Astrocyte (in vitro differentiated cells and primary cell): ENCODE measurements at regions not wholly inside any gene's neighbourhood (a gene's known extent, or its start where the extent isn't known, plus 50 kb on each side); places are given as distances from the start of the nearest gene placed in this dataset.
"Not testable (repeated sequence)": the region's sequence is repeated elsewhere in the genome, so short reads cannot be mapped to it uniquely, and the experiment has no call there.

Source experiments
- DNase-seq: peaks from one replicate; pipeline ENCODE4 v3.0.0-alpha.2; 2010; ENCODE audit warnings: low read depth
- FAIRE-seq: peaks from 2 replicates; lab custom pipeline; 2011; peaks lifted over from hg19 to GRCh38; lab: Jason Lieb, UNC
- H2AFZ ChIP-seq: 2 replicates; pipeline ENCODE4 v1.6.0; 2012; ENCODE audit warnings: low read depth, low read length, inconsistent platforms
- H3K27ac ChIP-seq: 2 replicates; pipeline ENCODE4 v1.5.1; 2011; ENCODE audit warnings: low read depth, low read length, inconsistent platforms
- H3K27me3 ChIP-seq: 2 replicates; pipeline ENCODE4 v1.6.0; 2011; ENCODE audit warnings: low read length, inconsistent platforms; ENCODE audit not compliant: insufficient read depth
- H3K36me3 ChIP-seq: 2 replicates; pipeline ENCODE4 v1.5.1; 2011; ENCODE audit warnings: low read length, inconsistent platforms; ENCODE audit not compliant: insufficient read depth
- H3K4me1 ChIP-seq: 2 replicates; pipeline ENCODE4 v1.5.1; 2011; ENCODE audit warnings: low read length, inconsistent platforms; ENCODE audit not compliant: insufficient read depth
- H3K4me2 ChIP-seq: 2 replicates; pipeline ENCODE4 v1.6.0; 2012; ENCODE audit warnings: low read length, inconsistent platforms
- H3K4me3 ChIP-seq: 2 replicates; pipeline ENCODE4 v1.5.1; 2011; ENCODE audit warnings: low read depth, mild to moderate bottlenecking, low read length, inconsistent platforms; ENCODE audit not compliant: insufficient read depth
- H3K79me2 ChIP-seq: 2 replicates; pipeline ENCODE4 v1.6.0; 2012; ENCODE audit warnings: mild to moderate bottlenecking, low read length, inconsistent platforms; ENCODE audit not compliant: insufficient read depth
- H3K9ac ChIP-seq: 2 replicates; pipeline ENCODE4 v1.6.0; 2012; ENCODE audit warnings: mild to moderate bottlenecking, low read length, inconsistent platforms
- H3K9me3 ChIP-seq: 2 replicates; pipeline ENCODE4 v1.5.1; 2012; ENCODE audit warnings: low read depth, mild to moderate bottlenecking, low read length, inconsistent platforms; ENCODE audit not compliant: insufficient read depth
- H4K20me1 ChIP-seq: 2 replicates; pipeline ENCODE4 v1.6.0; 2012; ENCODE audit warnings: low read length, inconsistent platforms; ENCODE audit not compliant: insufficient read depth
- H3K27ac Mint-ChIP-seq: one replicate; pipeline ENCODE4 v1.8.0; 2021; ENCODE audit warnings: mild to moderate bottlenecking, mixed read lengths; ENCODE audit not compliant: unreplicated experiment
- H3K27me3 Mint-ChIP-seq: one replicate; pipeline ENCODE4 v1.8.0; 2021; ENCODE audit warnings: low read depth, mixed read lengths; ENCODE audit not compliant: unreplicated experiment
- H3K36me3 Mint-ChIP-seq: one replicate; pipeline ENCODE4 v1.8.0; 2021; ENCODE audit warnings: low read depth, mixed read lengths; ENCODE audit not compliant: unreplicated experiment
- H3K4me1 Mint-ChIP-seq: one replicate; pipeline ENCODE4 v1.8.0; 2021; ENCODE audit warnings: low read depth, mixed read lengths; ENCODE audit not compliant: unreplicated experiment
- H3K4me3 Mint-ChIP-seq: one replicate; pipeline ENCODE4 v1.8.0; 2021; ENCODE audit warnings: mild to moderate bottlenecking, moderate library complexity, mixed read lengths; ENCODE audit not compliant: unreplicated experiment
- H3K9me3 Mint-ChIP-seq: one replicate; pipeline ENCODE4 v1.8.0; 2021; ENCODE audit warnings: mild to moderate bottlenecking, mixed read lengths; ENCODE audit not compliant: unreplicated experiment
- CTCF ChIP-seq: IDR thresholded peaks from 2 replicates; pipeline ENCODE4 v1.5.1; 2011; ENCODE audit warnings: low read depth, mild to moderate bottlenecking, inconsistent platforms, low read length, moderate library complexity; ENCODE audit not compliant: insufficient read depth
- EZH2 ChIP-seq: IDR thresholded peaks from 2 replicates; pipeline ENCODE4 v1.6.1; 2012; ENCODE audit warnings: mild to moderate bottlenecking, low read length, inconsistent platforms; ENCODE audit not compliant: insufficient read depth

GRCh38 chr1:38153066-38153777, 106.6 kb upstream of the POU3F1 start:
- FAIRE-seq (no peak), DNase-seq (no peak)
- H3K4me1 Mint-ChIP-seq, result no peaks in the 10 kb centered on the region
- no peaks in the 10 kb centered on the region for H3K4me1 ChIP-seq
- no peaks in the 10 kb centered on the region for H3K79me2 ChIP-seq
- no peak overlapping the region for H3K4me3 Mint-ChIP-seq
- H3K9me3 ChIP-seq, result no peaks in the 10 kb centered on the region
- no peak overlapping the region for H3K4me3 ChIP-seq
- H3K4me2 ChIP-seq, result no peak overlapping the region
- H3K36me3 Mint-ChIP-seq, result peaks cover 2% of the 10 kb centered on the region
- H3K27me3 ChIP-seq, result peaks cover 4% of the 10 kb centered on the region
- no peak overlapping the region for H3K27ac ChIP-seq
- H2AFZ ChIP-seq, result no peak overlapping the region
- H3K27ac Mint-ChIP-seq, result no peak overlapping the region
- peaks cover 32% of the 10 kb centered on the region for H3K27me3 Mint-ChIP-seq
- H4K20me1 ChIP-seq, result no peaks in the 10 kb centered on the region
- H3K9ac ChIP-seq, result no peak overlapping the region
- H3K9me3 Mint-ChIP-seq, result peaks cover 18% of the 10 kb centered on the region
- no peak for TF ChIP-seq EZH2
- TF ChIP-seq CTCF, result no peak
- H3K36me3 ChIP-seq, result no peaks in the 10 kb centered on the region

- H3K27me3 ChIP-seq, result peaks cover 4% of the 10 kb centered on the region
- no peaks in the 10 kb centered on the region for H3K9me3 ChIP-seq
- H4K20me1 ChIP-seq, result no peaks in the 10 kb centered on the region
- Mint-ChIP-seq H3K27me3 (peaks cover 30% of the 10 kb centered on the region), H3K9me3 (peaks cover 18% of the 10 kb centered on the region), H3K4me1 (no peaks in the 10 kb centered on the region), H3K27ac (no peak overlapping the region), H3K36me3 (peaks cover 2% of the 10 kb centered on the region), H3K4me3 (no peak overlapping the region)
- H3K4me3 ChIP-seq, result no peak overlapping the region
- FAIRE-seq, result no peak
- no peak overlapping the region for H3K4me2 ChIP-seq
- no peaks in the 10 kb centered on the region for H3K36me3 ChIP-seq
- TF ChIP-seq EZH2 (no peak), CTCF (no peak)
- no peaks in the 10 kb centered on the region for H3K4me1 ChIP-seq
- DNase-seq, result no peak
- no peak overlapping the region for H3K9ac ChIP-seq
- no peak overlapping the region for H2AFZ ChIP-seq
- H3K27ac ChIP-seq, result no peak overlapping the region
- no peaks in the 10 kb centered on the region for H3K79me2 ChIP-seq
These were observed 105.9 kb upstream of the POU3F1 start for GRCh38 chr1:38152351-38153065.

- Histone ChIP-seq H4K20me1 (no peaks in the 10 kb centered on the region), H2AFZ (no peak overlapping the region), H3K79me2 (no peaks in the 10 kb centered on the region), H3K4me3 (no peak overlapping the region), H3K36me3 (no peaks in the 10 kb centered on the region), H3K27ac (no peak overlapping the region), H3K27me3 (peaks cover 4% of the 10 kb centered on the region), H3K9me3 (no peaks in the 10 kb centered on the region), H3K4me1 (no peaks in the 10 kb centered on the region), H3K9ac (no peak overlapping the region), H3K4me2 (no peak overlapping the region)
- Mint-ChIP-seq H3K4me3 (no peak overlapping the region), H3K36me3 (peaks cover 2% of the 10 kb centered on the region), H3K27me3 (peaks cover 23% of the 10 kb centered on the region), H3K9me3 (peaks cover 24% of the 10 kb centered on the region), H3K4me1 (no peaks in the 10 kb centered on the region), H3K27ac (no peak overlapping the region)
- DNase-seq (no peak), FAIRE-seq (no peak)
- TF ChIP-seq CTCF, result no peak
- no peak for TF ChIP-seq EZH2
These were observed 104.8 kb upstream of the POU3F1 start for GRCh38 chr1:38151399-38151798.

GRCh38 chr1:38146079-38146478, 99.5 kb upstream of the POU3F1 start:
- not testable (repeated sequence) for FAIRE-seq

More at GRCh38 chr1:38146079-38146478, 99.5 kb upstream of the POU3F1 start:
- not testable (repeated sequence) for H2AFZ ChIP-seq, DNase-seq, H3K9me3 ChIP-seq, H3K27ac Mint-ChIP-seq, H3K79me2 ChIP-seq, H3K36me3 Mint-ChIP-seq, H3K36me3 ChIP-seq, H3K27ac ChIP-seq, H3K4me2 ChIP-seq, H3K4me1 ChIP-seq, H3K4me1 Mint-ChIP-seq, H3K4me3 Mint-ChIP-seq, H3K4me3 ChIP-seq, H3K9ac ChIP-seq, H4K20me1 ChIP-seq
- H3K9me3 Mint-ChIP-seq, result peaks cover 32% of the 10 kb centered on the region
- H3K27me3 ChIP-seq, result peaks cover 14% of the 10 kb centered on the region
- peaks cover 12% of the 10 kb centered on the region for H3K27me3 Mint-ChIP-seq
